ENCODE measurements at regions not wholly inside any gene's neighbourhood (a gene's known extent, or its start where the extent isn't known, plus 50 kb on each side); places are given as distances from the start of the nearest gene placed in this dataset.

GRCh38 chr7:91630581-91631380 lies 249.7 kb downstream of the MTERF1 start:
- no peak for DNase-seq (ENCODE audit: low read depth)

GRCh38 chr7:91632234-91632940 lies 248.1 kb downstream of the MTERF1 start:
- no peak for DNase-seq (ENCODE audit: low read depth)

GRCh38 chr7:91633013-91633441 lies 247.5 kb downstream of the MTERF1 start:
- no peak for DNase-seq (ENCODE audit: low read depth)

GRCh38 chr7:91634485-91635177 lies 245.9 kb downstream of the MTERF1 start:
- no peak for DNase-seq (ENCODE audit: low read depth)

GRCh38 chr7:91636129-91636724 lies 244.3 kb downstream of the MTERF1 start:
- DNase-seq (ENCODE audit: low read depth) = no peak

- DNase-seq (ENCODE audit: low read depth) = no peak
Observed at GRCh38 chr7:91636728-91637127, 243.8 kb downstream of the MTERF1 start.

GRCh38 chr7:91644256-91644655 lies 236.2 kb downstream of the MTERF1 start:
- no peak for DNase-seq (ENCODE audit: low read depth)

- no peak for DNase-seq (ENCODE audit: low read depth)
Observed at GRCh38 chr7:91645542-91645941, 235.0 kb downstream of the MTERF1 start.

- no peak for DNase-seq (ENCODE audit: low read depth)
Observed at GRCh38 chr7:91651986-91652385, 228.5 kb downstream of the MTERF1 start.

GRCh38 chr7:91653286-91653685 lies 227.2 kb downstream of the MTERF1 start:
- DNase-seq (ENCODE audit: low read depth) = no peak

- no peak for DNase-seq (ENCODE audit: low read depth)
Observed at GRCh38 chr7:91655656-91656055, 224.8 kb downstream of the MTERF1 start.

GRCh38 chr7:91656541-91657482 lies 223.7 kb downstream of the MTERF1 start:
- peak; percentile 32 for DNase-seq (ENCODE audit: low read depth)

GRCh38 chr7:91657483-91658071 lies 222.9 kb downstream of the MTERF1 start:
- DNase-seq (ENCODE audit: low read depth) = peak; percentile 62

GRCh38 chr7:91659096-91659495 lies 221.4 kb downstream of the MTERF1 start:
- no peak for DNase-seq (ENCODE audit: low read depth)

GRCh38 chr7:91660734-91661356 lies 219.7 kb downstream of the MTERF1 start:
- DNase-seq (ENCODE audit: low read depth) = no peak

GRCh38 chr7:91661727-91662126 lies 218.8 kb downstream of the MTERF1 start:
- DNase-seq (ENCODE audit: low read depth) = no peak

- no peak for DNase-seq (ENCODE audit: low read depth)
Observed at GRCh38 chr7:91668217-91668616, 212.3 kb downstream of the MTERF1 start.

- no peak for DNase-seq (ENCODE audit: low read depth)
Observed at GRCh38 chr7:91671245-91671644, 209.3 kb downstream of the MTERF1 start.

GRCh38 chr7:91674470-91674869 lies 206.0 kb downstream of the MTERF1 start:
- no peak for DNase-seq (ENCODE audit: low read depth)

- DNase-seq (ENCODE audit: low read depth) = no peak
Observed at GRCh38 chr7:91681718-91682117, 198.8 kb downstream of the MTERF1 start.

Measured in forelimb muscle (tissue), 1 donor.